Panc1 (cell line): ENCODE measurements at regions not wholly inside any gene's neighbourhood (a gene's known extent, or its start where the extent isn't known, plus 50 kb on each side); places are given as distances from the start of the nearest gene placed in this dataset.

Experiments used
- ATAC-seq: fragments of 200-7000 bp; cut with Tn5 transposase; 2 replicates; pipeline ENCODE4 v1.9.1; 2020; ENCODE audit warnings: mild to moderate bottlenecking, moderate library complexity
- BruUV-seq: library from RNA; stranded (reverse); fragments of 400-500 nt; replicated peaks from 2 replicates; lab custom pipeline; 2021; lab: Mats Ljungman, UMichigan
- CTCF ChIA-PET: fragments of 300-600 bp; sonication (Branson Sonifier 250); formaldehyde crosslinking; loops from one replicate; lab custom pipeline; 2022; ENCODE audit warnings: antibody characterized with exemption; lab: Charles Lee
- POLR2A ChIA-PET: fragments of 300-600 bp; sonication (Branson Sonifier 250); formaldehyde crosslinking; loops from one replicate; lab custom pipeline; 2022; ENCODE audit warnings: antibody characterized with exemption; lab: Charles Lee
- DNase-seq: peaks from one replicate; pipeline ENCODE4 v3.0.0-alpha.2; 2010; ENCODE audit warnings: low read depth, low spot score
- H3K27ac ChIP-seq: 2 replicates; pipeline ENCODE4 v1.5.1; 2011; ENCODE audit warnings: mild to moderate bottlenecking, low read length, inconsistent platforms
- H3K27me3 ChIP-seq: fragments of 200-500 bp; sonication (Bioruptor generic); 2 replicates; pipeline ENCODE4 v1.6.0; 2014; ENCODE audit warnings: low read length, inconsistent platforms; ENCODE audit not compliant: control insufficient read depth, insufficient read depth
- H3K36me3 ChIP-seq: fragments of 200-500 bp; sonication (Bioruptor generic); 2 replicates; pipeline ENCODE4 v1.5.1; 2014; ENCODE audit warnings: inconsistent platforms, mild to moderate bottlenecking, low read length, moderate library complexity; ENCODE audit not compliant: control insufficient read depth, insufficient read depth
- H3K4me1 ChIP-seq: 2 replicates; pipeline ENCODE4 v1.5.1; 2011; ENCODE audit warnings: inconsistent platforms, mild to moderate bottlenecking, low read length, moderate library complexity; ENCODE audit not compliant: control insufficient read depth, insufficient read depth
- H3K4me3 ChIP-seq, 2 experiments: 2 replicates each; pipeline ENCODE4 v1.5.1; 2011 to 2012; ENCODE audit warnings: low read depth in 2 of 2, low read length in 2 of 2, mild to moderate bottlenecking in 2 of 2, inconsistent platforms in 1 of 2, moderate library complexity in 1 of 2
- H3K9me3 ChIP-seq: fragments of 200-500 bp; sonication (Bioruptor generic); 2 replicates; pipeline ENCODE4 v1.5.1; 2014; ENCODE audit warnings: low read depth, mild to moderate bottlenecking, inconsistent platforms, low read length, moderate library complexity; ENCODE audit not compliant: control insufficient read depth, insufficient read depth
- POLR2AphosphoS5 ChIP-seq: IDR thresholded peaks from 2 replicates; pipeline ENCODE4 v1.6.1; 2012; ENCODE audit warnings: mild to moderate bottlenecking, low read depth, low read length, moderate library complexity
- SIN3A ChIP-seq: IDR thresholded peaks from 2 replicates; pipeline ENCODE4 v1.6.1; 2012; ENCODE audit warnings: low read depth, mild to moderate bottlenecking, low read length, moderate library complexity, borderline replicate concordance; ENCODE audit not compliant: insufficient read depth
- TCF7L2 ChIP-seq: IDR thresholded peaks from 2 replicates; pipeline ENCODE4 v1.6.1; 2011; ENCODE audit warnings: mild to moderate bottlenecking, low read depth, low read length, inconsistent platforms
- in situ Hi-C: cut with HindIII; loops from 2 replicates; pipeline ENCODE4 v1.10.0; 2016; ENCODE audit warnings: low sequenced_read_pairs, low pct_unique_long_range_greater_than_20kb
- intact Hi-C: fragments of 100-400 bp; cut with micrococcal nuclease; formaldehyde crosslinking; loops from one replicate; pipeline ENCODE4 v1.10.0; 2022; ENCODE audit not compliant: unreplicated experiment
- TF ChIP-seq, protein P1 (sequence below), 2 experiments: IDR thresholded peaks; 2 replicates each; pipeline ENCODE4 v1.6.1; 2011 to 2012; ENCODE audit warnings: low read depth in 2 of 2, control low read depth in 1 of 2, low read length in 1 of 2, mild to moderate bottlenecking in 1 of 2, moderate library complexity in 1 of 2; ENCODE audit not compliant: insufficient read depth in 1 of 2
- TF ChIP-seq, protein P2 (sequence below): fragments of 450-650 bp; IDR thresholded peaks from 2 replicates; pipeline ENCODE4 v1.5.1; 2017; ENCODE audit warnings: mild to moderate bottlenecking

DNA sequence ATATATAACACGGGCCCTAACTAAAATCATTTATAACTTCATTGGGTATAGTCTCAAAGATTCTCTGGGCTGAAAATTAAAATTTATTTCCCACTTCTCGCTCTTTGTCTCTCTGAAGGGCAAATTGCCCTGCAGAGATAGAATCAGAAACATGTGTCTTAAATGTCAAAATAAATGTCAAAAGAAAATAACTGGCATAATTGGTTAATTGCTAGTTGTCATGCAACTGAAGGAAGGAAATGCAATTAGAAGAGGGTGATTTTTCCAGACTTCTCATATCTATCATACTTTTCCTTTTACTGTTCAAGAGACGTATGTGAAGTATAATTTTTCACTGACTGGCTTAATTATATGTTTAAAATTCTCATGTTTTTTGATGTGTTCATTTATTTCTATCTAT is 80.3 kb upstream of the HMGCLL1 start:
- no TSS peak for BruUV-seq
- POLR2A ChIA-PET, result no interaction called here
- TF ChIP-seq TCF7L2, result no peak
- TF ChIP-seq POLR2AphosphoS5, result no peak
- TF ChIP-seq, protein P1, sequence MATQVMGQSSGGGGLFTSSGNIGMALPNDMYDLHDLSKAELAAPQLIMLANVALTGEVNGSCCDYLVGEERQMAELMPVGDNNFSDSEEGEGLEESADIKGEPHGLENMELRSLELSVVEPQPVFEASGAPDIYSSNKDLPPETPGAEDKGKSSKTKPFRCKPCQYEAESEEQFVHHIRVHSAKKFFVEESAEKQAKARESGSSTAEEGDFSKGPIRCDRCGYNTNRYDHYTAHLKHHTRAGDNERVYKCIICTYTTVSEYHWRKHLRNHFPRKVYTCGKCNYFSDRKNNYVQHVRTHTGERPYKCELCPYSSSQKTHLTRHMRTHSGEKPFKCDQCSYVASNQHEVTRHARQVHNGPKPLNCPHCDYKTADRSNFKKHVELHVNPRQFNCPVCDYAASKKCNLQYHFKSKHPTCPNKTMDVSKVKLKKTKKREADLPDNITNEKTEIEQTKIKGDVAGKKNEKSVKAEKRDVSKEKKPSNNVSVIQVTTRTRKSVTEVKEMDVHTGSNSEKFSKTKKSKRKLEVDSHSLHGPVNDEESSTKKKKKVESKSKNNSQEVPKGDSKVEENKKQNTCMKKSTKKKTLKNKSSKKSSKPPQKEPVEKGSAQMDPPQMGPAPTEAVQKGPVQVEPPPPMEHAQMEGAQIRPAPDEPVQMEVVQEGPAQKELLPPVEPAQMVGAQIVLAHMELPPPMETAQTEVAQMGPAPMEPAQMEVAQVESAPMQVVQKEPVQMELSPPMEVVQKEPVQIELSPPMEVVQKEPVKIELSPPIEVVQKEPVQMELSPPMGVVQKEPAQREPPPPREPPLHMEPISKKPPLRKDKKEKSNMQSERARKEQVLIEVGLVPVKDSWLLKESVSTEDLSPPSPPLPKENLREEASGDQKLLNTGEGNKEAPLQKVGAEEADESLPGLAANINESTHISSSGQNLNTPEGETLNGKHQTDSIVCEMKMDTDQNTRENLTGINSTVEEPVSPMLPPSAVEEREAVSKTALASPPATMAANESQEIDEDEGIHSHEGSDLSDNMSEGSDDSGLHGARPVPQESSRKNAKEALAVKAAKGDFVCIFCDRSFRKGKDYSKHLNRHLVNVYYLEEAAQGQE (IDR thresholded peaks at IDR 0.05; ENCODE audit: insufficient read depth in 1 of 2, low read depth in 2 of 2, low read length in 1 of 2), result no peak
- TF ChIP-seq SIN3A, result no peak
- TF ChIP-seq, protein P2, sequence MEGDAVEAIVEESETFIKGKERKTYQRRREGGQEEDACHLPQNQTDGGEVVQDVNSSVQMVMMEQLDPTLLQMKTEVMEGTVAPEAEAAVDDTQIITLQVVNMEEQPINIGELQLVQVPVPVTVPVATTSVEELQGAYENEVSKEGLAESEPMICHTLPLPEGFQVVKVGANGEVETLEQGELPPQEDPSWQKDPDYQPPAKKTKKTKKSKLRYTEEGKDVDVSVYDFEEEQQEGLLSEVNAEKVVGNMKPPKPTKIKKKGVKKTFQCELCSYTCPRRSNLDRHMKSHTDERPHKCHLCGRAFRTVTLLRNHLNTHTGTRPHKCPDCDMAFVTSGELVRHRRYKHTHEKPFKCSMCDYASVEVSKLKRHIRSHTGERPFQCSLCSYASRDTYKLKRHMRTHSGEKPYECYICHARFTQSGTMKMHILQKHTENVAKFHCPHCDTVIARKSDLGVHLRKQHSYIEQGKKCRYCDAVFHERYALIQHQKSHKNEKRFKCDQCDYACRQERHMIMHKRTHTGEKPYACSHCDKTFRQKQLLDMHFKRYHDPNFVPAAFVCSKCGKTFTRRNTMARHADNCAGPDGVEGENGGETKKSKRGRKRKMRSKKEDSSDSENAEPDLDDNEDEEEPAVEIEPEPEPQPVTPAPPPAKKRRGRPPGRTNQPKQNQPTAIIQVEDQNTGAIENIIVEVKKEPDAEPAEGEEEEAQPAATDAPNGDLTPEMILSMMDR, result no peak
- CTCF ChIA-PET, result interaction anchor here (0.6 kb wide), 1 partner anchor 116 kb away, joined by 3 read pairs; no protein-coding TSS in a partner anchor
- in situ Hi-C loops (no loop called here), intact Hi-C loops (no loop called here)
- Histone ChIP-seq H3K36me3 (no peaks in the 10 kb centered on the region), H3K27me3 (no peaks in the 10 kb centered on the region), H3K9me3 (no peaks in the 10 kb centered on the region), H3K4me1 (no peaks in the 10 kb centered on the region), H3K27ac (no peak overlapping the region), H3K4me3 (no peak overlapping the region)
- ATAC-seq, result no peak
- no peak for DNase-seq

DNA sequence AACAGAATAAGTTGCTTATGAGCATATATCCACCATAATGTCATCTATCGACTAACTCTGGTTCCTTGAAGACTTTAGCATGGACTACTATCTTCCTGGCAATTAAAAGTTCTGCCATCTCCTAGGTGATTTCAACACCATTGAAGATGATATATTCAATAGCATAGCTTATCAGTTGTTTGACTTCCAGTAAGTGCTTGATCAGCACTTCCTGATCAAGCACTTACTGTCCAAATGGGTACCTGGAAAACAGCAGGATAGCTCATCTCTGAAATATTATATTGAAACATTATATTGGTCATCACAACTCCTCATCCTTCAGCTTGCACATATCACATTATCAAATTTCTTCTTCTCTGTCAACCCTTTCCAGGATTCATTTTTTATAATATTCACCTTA is 75.5 kb upstream of the HMGCLL1 start:
- CTCF ChIA-PET, result no interaction called here
- ATAC-seq, result no peak
- H3K36me3 ChIP-seq, result no peaks in the 10 kb centered on the region
- no peak for DNase-seq
- POLR2A ChIA-PET, result no interaction called here
- H3K27me3 ChIP-seq, result no peaks in the 10 kb centered on the region
- H3K4me1 ChIP-seq, result no peaks in the 10 kb centered on the region
- no peaks in the 10 kb centered on the region for H3K9me3 ChIP-seq
- TF ChIP-seq SIN3A, result no peak
- TF ChIP-seq POLR2AphosphoS5, result no peak
- TF ChIP-seq, protein P1 (IDR thresholded peaks at IDR 0.05; ENCODE audit: insufficient read depth in 1 of 2, low read depth in 2 of 2, low read length in 1 of 2), result no peak
- TF ChIP-seq TCF7L2, result no peak
- no TSS peak for BruUV-seq
- in situ Hi-C loops (no loop called here), intact Hi-C loops (no loop called here)
- H3K27ac ChIP-seq, result no peak overlapping the region
- H3K4me3 ChIP-seq, result no peak overlapping the region
